ENCODE measurements at regions not wholly inside any gene's neighbourhood (a gene's known extent, or its start where the extent isn't known, plus 50 kb on each side); places are given as distances from the start of the nearest gene placed in this dataset.
"Not testable (repeated sequence)": the region's sequence is repeated elsewhere in the genome, so short reads cannot be mapped to it uniquely, and the experiment has no call there.

- TF ChIP-seq, protein P1, sequence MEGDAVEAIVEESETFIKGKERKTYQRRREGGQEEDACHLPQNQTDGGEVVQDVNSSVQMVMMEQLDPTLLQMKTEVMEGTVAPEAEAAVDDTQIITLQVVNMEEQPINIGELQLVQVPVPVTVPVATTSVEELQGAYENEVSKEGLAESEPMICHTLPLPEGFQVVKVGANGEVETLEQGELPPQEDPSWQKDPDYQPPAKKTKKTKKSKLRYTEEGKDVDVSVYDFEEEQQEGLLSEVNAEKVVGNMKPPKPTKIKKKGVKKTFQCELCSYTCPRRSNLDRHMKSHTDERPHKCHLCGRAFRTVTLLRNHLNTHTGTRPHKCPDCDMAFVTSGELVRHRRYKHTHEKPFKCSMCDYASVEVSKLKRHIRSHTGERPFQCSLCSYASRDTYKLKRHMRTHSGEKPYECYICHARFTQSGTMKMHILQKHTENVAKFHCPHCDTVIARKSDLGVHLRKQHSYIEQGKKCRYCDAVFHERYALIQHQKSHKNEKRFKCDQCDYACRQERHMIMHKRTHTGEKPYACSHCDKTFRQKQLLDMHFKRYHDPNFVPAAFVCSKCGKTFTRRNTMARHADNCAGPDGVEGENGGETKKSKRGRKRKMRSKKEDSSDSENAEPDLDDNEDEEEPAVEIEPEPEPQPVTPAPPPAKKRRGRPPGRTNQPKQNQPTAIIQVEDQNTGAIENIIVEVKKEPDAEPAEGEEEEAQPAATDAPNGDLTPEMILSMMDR (IDR thresholded peaks at IDR 0.05; ENCODE audit: insufficient read depth, low read length, severe bottlenecking), result no peak
- Histone ChIP-seq H3K36me3 (ENCODE audit: control insufficient read depth, insufficient read depth, low read length) (no peaks in the 10 kb centered on the region), H3K4me3 (ENCODE audit: low read depth, low read length) (no peak overlapping the region), H3K27me3 (ENCODE audit: control insufficient read depth, insufficient read depth, low read length) (no peaks in the 10 kb centered on the region)
- DNase-seq (ENCODE audit: low read depth) (no peak), FAIRE-seq (no peak)
Observed at GRCh38 chrX:33908074-33908473, 224.0 kb downstream of the FAM47A start.

GRCh38 chrX:33906971-33907370 lies 225.1 kb downstream of the FAM47A start:
- Histone ChIP-seq H3K36me3 (ENCODE audit: control insufficient read depth, insufficient read depth, low read length) (no peaks in the 10 kb centered on the region), H3K4me3 (ENCODE audit: low read depth, low read length) (no peak overlapping the region), H3K27me3 (ENCODE audit: control insufficient read depth, insufficient read depth, low read length) (no peaks in the 10 kb centered on the region)
- FAIRE-seq, result no peak
- DNase-seq (ENCODE audit: low read depth), result no peak
- TF ChIP-seq, protein P1 (IDR thresholded peaks at IDR 0.05; ENCODE audit: insufficient read depth, low read length, severe bottlenecking), result no peak

DNA sequence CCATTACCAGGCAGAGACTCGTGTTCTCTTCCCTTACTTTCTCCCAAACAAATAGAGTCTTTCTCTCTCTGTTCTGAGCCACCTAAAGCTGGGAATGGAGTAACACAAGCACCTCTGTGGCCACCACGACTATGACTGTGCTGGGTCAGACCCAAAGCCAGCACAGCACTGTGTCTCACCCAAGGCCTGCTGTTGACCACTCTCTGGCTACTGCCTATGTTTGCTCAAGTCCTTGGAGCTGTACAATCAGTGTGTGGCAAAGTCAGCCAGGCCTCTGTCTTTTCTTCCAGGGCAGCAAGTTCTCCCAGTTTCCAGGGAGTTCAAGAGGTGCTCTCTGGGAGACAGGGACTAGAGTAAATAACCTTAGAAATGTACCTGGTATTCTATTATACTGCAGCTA lies 239.4 kb downstream of the FAM47A start:
- H3K27me3 ChIP-seq (ENCODE audit: control insufficient read depth, insufficient read depth, low read length), result no peaks in the 10 kb centered on the region
- DNase-seq (ENCODE audit: low read depth), result no peak
- TF ChIP-seq, protein P1 (IDR thresholded peaks at IDR 0.05; ENCODE audit: insufficient read depth, low read length, severe bottlenecking), result no peak
- no peak overlapping the region for H3K4me3 ChIP-seq (ENCODE audit: low read depth, low read length)
- no peaks in the 10 kb centered on the region for H3K36me3 ChIP-seq (ENCODE audit: control insufficient read depth, insufficient read depth, low read length)
- FAIRE-seq, result no peak

DNA sequence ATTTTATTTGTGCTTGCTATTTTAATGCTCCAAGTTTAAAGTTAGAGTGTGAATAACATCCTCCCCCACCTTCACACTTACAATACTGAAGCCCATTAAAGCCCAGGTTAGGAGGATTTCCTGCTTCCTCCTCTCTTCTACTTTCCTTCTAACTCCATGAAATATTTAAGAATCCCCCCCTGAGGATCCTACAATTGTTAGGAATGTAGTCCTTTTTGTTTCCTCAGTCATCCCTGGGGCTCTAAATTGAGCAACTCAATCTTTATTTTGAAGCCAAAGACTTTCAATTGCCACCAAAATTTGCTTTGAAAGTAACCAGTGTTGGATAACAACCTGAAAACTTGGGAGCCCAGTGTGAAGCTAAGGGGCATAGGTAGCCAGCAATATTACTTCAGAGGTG lies 276.9 kb downstream of the FAM47A start:
- no peak for DNase-seq (ENCODE audit: low read depth)
- Histone ChIP-seq H3K36me3 (ENCODE audit: control insufficient read depth, insufficient read depth, low read length) (no peaks in the 10 kb centered on the region), H3K4me3 (ENCODE audit: low read depth, low read length) (no peak overlapping the region), H3K27me3 (ENCODE audit: control insufficient read depth, insufficient read depth, low read length) (no peaks in the 10 kb centered on the region)
- TF ChIP-seq, protein P1 (IDR thresholded peaks at IDR 0.05; ENCODE audit: insufficient read depth, low read length, severe bottlenecking), result no peak
- no peak for FAIRE-seq

GRCh38 chrX:33852146-33852545 lies 280.0 kb downstream of the FAM47A start:
- not testable (repeated sequence) for FAIRE-seq; H3K27me3 ChIP-seq (ENCODE audit: control insufficient read depth, insufficient read depth, low read length); H3K36me3 ChIP-seq (ENCODE audit: control insufficient read depth, insufficient read depth, low read length); H3K4me3 ChIP-seq (ENCODE audit: low read depth, low read length); DNase-seq (ENCODE audit: low read depth)

GRCh38 chrX:33840176-33840575 lies 291.9 kb downstream of the FAM47A start:
- DNase-seq (ENCODE audit: low read depth), result no peak
- no peak for FAIRE-seq
- H3K27me3 ChIP-seq (ENCODE audit: control insufficient read depth, insufficient read depth, low read length), result no peaks in the 10 kb centered on the region

More at GRCh38 chrX:33840176-33840575, 291.9 kb downstream of the FAM47A start:
- Histone ChIP-seq H3K4me3 (ENCODE audit: low read depth, low read length) (no peak overlapping the region), H3K36me3 (ENCODE audit: control insufficient read depth, insufficient read depth, low read length) (no peaks in the 10 kb centered on the region)
- TF ChIP-seq, protein P1 (IDR thresholded peaks at IDR 0.05; ENCODE audit: insufficient read depth, low read length, severe bottlenecking), result no peak

Data from bronchial epithelial cell (primary cell).